Immature natural killer cell (primary cell): ENCODE measurements at regions not wholly inside any gene's neighbourhood (a gene's known extent, or its start where the extent isn't known, plus 50 kb on each side); places are given as distances from the start of the nearest gene placed in this dataset.

Source experiments
- DNase-seq, 3 donors: peaks; one replicate each; pipeline ENCODE4 v3.0.0; 2022; ENCODE audit warnings: mixed read lengths in 1 of 3
- H3K27ac Mint-ChIP-seq, 6 donors: one replicate each; pipeline ENCODE4 v1.8.0; 2020; ENCODE audit warnings: mixed read lengths in 6 of 6, mild to moderate bottlenecking in 5 of 6, inconsistent platforms in 4 of 6, moderate library complexity in 3 of 6
- H3K27me3 Mint-ChIP-seq, 3 donors: one replicate each; pipeline ENCODE4 v1.8.0; 2020 to 2021; ENCODE audit warnings: low read depth in 3 of 3, mild to moderate bottlenecking in 3 of 3, mixed read lengths in 3 of 3, moderate library complexity in 3 of 3, inconsistent platforms in 1 of 3
- H3K36me3 Mint-ChIP-seq, 3 donors: one replicate each; pipeline ENCODE4 v1.8.0; 2020; ENCODE audit warnings: mixed read lengths in 3 of 3, inconsistent platforms in 2 of 3, mild to moderate bottlenecking in 2 of 3
- H3K4me1 Mint-ChIP-seq, 2 donors: one replicate each; pipeline ENCODE4 v1.8.0; 2020; ENCODE audit warnings: inconsistent platforms in 2 of 2, mild to moderate bottlenecking in 2 of 2, mixed read lengths in 2 of 2, moderate library complexity in 1 of 2
- H3K4me3 Mint-ChIP-seq, 5 donors: one replicate each; pipeline ENCODE4 v1.8.0; 2020; ENCODE audit warnings: mild to moderate bottlenecking in 5 of 5, mixed read lengths in 5 of 5, inconsistent platforms in 3 of 5, moderate library complexity in 3 of 5
- H3K9me3 Mint-ChIP-seq, 6 donors: one replicate each; pipeline ENCODE4 v1.8.0; 2020; ENCODE audit warnings: mild to moderate bottlenecking in 6 of 6, mixed read lengths in 6 of 6, inconsistent platforms in 4 of 6, moderate library complexity in 3 of 6

DNA sequence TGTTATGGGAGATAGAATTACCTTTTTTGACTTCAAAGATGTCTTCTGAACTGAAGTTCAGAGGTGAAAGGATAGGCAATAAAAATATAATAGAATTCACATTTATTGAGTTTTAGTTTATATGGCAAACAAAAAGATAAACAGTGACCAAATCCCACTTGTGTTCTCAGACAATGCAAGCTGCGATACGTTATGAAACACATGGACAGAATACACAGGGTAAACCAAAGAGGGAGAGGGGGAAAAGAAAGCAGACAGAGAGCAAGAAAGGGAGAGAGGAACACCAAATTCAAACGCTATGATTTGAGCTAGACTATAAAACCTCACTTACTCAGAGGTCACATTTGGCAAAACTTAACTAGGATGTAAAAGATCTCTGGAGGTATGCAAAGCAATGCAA lies 238.2 kb upstream of the FLRT2 start:
- H3K4me1 Mint-ChIP-seq: peaks cover 2 to 4% of the 10 kb centered on the region in 2 donors
- H3K36me3 Mint-ChIP-seq: no peaks in the 10 kb centered on the region
- no peak overlapping the region for H3K4me3 Mint-ChIP-seq
- H3K9me3 Mint-ChIP-seq: peaks cover 0 to 6% (median under 1%) of the 10 kb centered on the region in 6 donors
- no peak overlapping the region for H3K27ac Mint-ChIP-seq
- H3K27me3 Mint-ChIP-seq: peaks cover 0 to 2% (median 0%) of the 10 kb centered on the region in 3 donors
- DNase-seq: no peak

GRCh38 chr14:85293612-85294234 lies 236.2 kb upstream of the FLRT2 start:
- H3K9me3 Mint-ChIP-seq: peaks cover 0 to 1% (median 0%) of the 10 kb centered on the region in 6 donors
- H3K27me3 Mint-ChIP-seq: no peaks in the 10 kb centered on the region
- no peak overlapping the region for H3K4me3 Mint-ChIP-seq
- H3K4me1 Mint-ChIP-seq: peaks cover 2 to 4% of the 10 kb centered on the region in 2 donors
- H3K36me3 Mint-ChIP-seq: no peaks in the 10 kb centered on the region
- no peak for DNase-seq
- H3K27ac Mint-ChIP-seq: no peak overlapping the region

DNA sequence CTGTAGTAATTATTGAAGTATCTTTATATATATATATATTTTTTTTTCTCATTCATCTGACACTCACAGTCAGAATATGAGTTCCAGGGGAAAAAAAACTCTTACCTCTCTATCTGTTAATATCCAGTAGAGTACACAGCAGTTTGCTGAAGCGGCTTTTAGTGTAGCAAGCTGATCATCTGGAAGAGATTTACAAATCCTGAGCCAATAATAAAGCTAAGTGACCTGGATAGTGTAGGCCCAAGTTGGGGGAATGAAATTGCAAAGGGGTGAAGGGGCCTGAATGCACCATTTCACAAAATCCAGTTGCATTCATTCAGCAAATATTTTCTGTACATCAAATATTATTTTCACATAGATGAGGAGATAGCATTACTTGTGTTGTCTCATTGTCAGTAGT lies 234.6 kb upstream of the FLRT2 start:
- no peaks in the 10 kb centered on the region for H3K27me3 Mint-ChIP-seq
- peaks cover 0 to 2% (median 0%) of the 10 kb centered on the region in 6 donors for H3K9me3 Mint-ChIP-seq
- H3K27ac Mint-ChIP-seq: no peak overlapping the region
- DNase-seq: no peak
- H3K4me3 Mint-ChIP-seq: no peak overlapping the region
- H3K36me3 Mint-ChIP-seq: no peaks in the 10 kb centered on the region
- peaks cover 2 to 11% of the 10 kb centered on the region in 2 donors for H3K4me1 Mint-ChIP-seq

DNA sequence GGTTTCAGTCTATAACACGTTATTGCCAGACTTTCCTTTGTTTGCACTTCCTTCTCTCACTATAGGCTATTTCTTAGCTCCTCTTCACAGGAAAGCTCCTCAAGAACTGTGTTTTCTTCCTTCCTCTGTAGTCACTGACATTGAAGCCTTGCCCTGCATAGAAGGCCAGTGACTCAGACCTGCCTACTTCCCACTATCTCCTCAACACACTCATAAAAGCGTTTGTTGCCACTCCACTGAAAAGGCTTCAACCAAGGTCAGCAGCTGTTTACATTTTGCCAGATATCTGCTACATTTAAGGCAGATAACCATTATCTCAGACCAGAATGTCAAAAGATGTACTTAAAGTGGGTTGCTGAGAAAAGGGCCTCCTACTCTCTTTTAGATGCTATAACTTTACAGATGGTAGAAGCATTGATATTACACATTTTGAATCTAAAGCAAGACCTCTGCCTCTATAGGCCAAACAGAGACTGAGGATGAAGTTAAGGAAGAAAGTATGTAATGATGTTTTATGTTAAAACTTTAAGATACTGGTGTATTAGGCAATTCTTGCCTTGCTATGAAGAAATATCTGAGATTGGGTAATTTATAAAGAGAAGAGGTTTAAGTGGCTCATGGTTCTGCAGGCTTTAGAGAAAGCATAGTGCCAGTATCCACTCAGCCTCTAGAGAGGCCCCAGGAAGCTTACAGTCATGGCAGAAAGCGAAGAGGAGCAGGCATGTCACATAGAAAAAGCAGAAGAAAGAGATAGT lies 233.3 kb upstream of the FLRT2 start:
- Mint-ChIP-seq H3K27me3 (no peaks in the 10 kb centered on the region), H3K27ac (no peak overlapping the region), H3K4me3 (no peak overlapping the region), H3K36me3 (no peaks in the 10 kb centered on the region), H3K4me1 (peaks cover 2 to 11% of the 10 kb centered on the region in 2 donors), H3K9me3 (peaks cover 0 to 2% (median 0%) of the 10 kb centered on the region in 6 donors)
- no peak for DNase-seq

DNA sequence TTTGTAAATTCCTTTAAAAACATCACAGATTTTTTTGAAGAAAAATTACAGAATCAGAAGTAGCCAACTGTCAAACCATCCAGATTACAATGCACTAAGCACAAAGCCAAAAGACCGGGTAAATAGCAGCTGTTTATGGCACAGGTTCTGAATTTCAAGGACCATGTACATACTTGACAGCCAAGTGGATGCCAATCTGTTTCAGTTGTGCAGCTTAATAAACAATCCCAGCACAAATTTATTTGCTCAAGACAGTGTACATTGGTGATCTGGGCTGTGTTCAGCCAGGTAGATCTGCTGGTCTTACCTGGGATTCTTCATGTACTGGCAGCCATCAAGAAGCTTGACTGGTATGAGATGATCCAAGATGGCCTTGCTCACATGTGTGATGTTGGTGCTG lies 229.8 kb upstream of the FLRT2 start:
- Mint-ChIP-seq H3K4me3 (no peak overlapping the region), H3K9me3 (peaks cover 0 to 2% (median 0%) of the 10 kb centered on the region in 6 donors), H3K4me1 (peaks cover 2 to 11% of the 10 kb centered on the region in 2 donors), H3K27ac (no peak overlapping the region), H3K36me3 (no peaks in the 10 kb centered on the region), H3K27me3 (peaks cover 0 to 1% (median 0%) of the 10 kb centered on the region in 3 donors)
- no peak for DNase-seq

- peaks cover 0 to 1% (median 0%) of the 10 kb centered on the region in 3 donors for H3K27me3 Mint-ChIP-seq
- no peak for DNase-seq
- H3K36me3 Mint-ChIP-seq: no peaks in the 10 kb centered on the region
- H3K27ac Mint-ChIP-seq: no peak overlapping the region
- H3K4me1 Mint-ChIP-seq: peaks cover 0 to 8% of the 10 kb centered on the region in 2 donors
- peaks cover 0 to 2% (median 0%) of the 10 kb centered on the region in 6 donors for H3K9me3 Mint-ChIP-seq
- no peak overlapping the region for H3K4me3 Mint-ChIP-seq
Observed at GRCh38 chr14:85301506-85301905, 228.4 kb upstream of the FLRT2 start.

- Mint-ChIP-seq H3K4me1 (peaks cover 22 to 24% of the 10 kb centered on the region in 2 donors), H3K27me3 (peaks cover 0 to 2% (median 1%) of the 10 kb centered on the region in 3 donors), H3K9me3 (peaks cover 0 to 7% (median 0%) of the 10 kb centered on the region in 6 donors), H3K36me3 (no peaks in the 10 kb centered on the region), H3K27ac (no peak overlapping the region), H3K4me3 (no peak overlapping the region)
- no peak for DNase-seq
Observed at GRCh38 chr14:85306024-85306423, 223.9 kb upstream of the FLRT2 start.

GRCh38 chr14:85308531-85309300 lies 221.2 kb upstream of the FLRT2 start:
- H3K9me3 Mint-ChIP-seq: peaks cover 0 to 7% (median 0%) of the 10 kb centered on the region in 6 donors
- H3K36me3 Mint-ChIP-seq: no peaks in the 10 kb centered on the region
- H3K27ac Mint-ChIP-seq: peak overlapping the region in 1 of 6 donors; percentile 84
- no peak for DNase-seq
- peaks cover 26 to 35% of the 10 kb centered on the region in 2 donors for H3K4me1 Mint-ChIP-seq
- peak overlapping the region in 3 of 5 donors; percentile 6 to 51 (median 31) for H3K4me3 Mint-ChIP-seq
- H3K27me3 Mint-ChIP-seq: peaks cover 0 to 2% (median 0%) of the 10 kb centered on the region in 3 donors

DNA sequence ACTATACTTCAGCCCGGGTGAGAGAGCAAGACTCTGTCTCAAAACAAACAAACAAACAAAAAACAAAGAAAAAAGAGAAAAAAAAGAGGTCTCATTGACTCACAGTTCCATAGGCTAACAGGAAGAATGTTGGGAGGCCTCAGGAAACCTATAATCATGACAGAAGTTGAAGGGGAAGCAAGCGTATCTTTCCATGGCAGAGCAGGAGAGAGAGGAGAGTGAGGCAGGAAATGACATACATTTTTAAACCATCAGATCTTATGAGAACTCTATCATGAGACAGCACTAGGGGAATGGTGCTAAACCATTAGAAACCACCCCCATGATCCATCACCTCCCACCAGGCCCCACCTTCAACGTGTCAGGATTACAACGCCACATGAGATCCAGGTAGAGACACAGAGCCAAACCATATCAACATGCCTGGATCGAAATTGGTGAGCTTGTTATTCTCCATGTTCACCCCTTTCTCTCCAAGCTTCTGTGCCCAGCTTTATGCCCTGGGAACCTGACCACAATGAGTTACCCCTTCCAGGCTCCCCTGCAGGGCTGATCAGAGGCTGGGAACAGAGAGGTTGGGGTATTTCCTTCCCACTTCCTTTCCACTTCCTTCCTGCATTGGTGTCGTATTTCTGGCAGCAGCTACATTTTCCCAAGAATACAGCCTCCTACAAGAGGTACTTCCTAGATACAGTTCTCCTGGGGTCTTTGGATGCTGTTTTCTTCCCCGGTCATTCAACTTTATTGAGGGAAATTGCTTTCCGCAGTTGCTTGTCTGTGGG lies 219.3 kb upstream of the FLRT2 start:
- peaks cover 26 to 35% of the 10 kb centered on the region in 2 donors for H3K4me1 Mint-ChIP-seq
- peaks cover 0 to 2% (median 0%) of the 10 kb centered on the region in 3 donors for H3K27me3 Mint-ChIP-seq
- no peak for DNase-seq
- H3K36me3 Mint-ChIP-seq: no peaks in the 10 kb centered on the region
- H3K9me3 Mint-ChIP-seq: peaks cover 0 to 8% (median 0%) of the 10 kb centered on the region in 6 donors
- peak overlapping the region in 2 of 5 donors; percentile 23 to 36 for H3K4me3 Mint-ChIP-seq
- no peak overlapping the region for H3K27ac Mint-ChIP-seq

DNA sequence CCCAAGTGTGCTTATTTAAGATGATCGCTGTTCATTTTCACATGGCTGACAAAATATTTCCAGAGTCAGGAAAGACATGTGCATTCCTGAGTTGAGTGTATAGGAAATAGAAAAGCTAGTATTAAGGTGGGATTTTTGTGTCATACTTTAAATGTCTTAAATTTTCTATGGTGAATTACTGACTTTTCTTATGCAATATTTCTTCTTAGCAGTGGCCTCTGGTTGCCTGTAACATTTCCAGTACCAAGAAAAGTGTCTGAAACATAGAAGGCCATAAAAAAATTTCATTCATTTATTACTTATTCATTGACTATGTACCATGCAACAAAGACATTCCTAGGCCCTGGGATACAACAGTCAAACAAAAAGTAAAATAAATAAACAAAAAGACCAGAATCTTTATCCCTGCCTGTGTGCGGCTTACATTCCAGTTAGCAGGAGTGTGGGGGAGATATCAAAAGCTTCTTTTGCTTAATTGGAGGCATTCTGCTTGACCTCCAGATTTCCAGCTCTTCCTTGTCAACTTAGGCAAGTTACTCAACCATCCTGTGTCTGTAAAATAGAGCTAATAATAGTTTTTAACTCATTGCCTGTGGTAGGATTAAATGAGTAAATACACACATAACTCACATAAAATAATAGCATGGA lies 216.3 kb upstream of the FLRT2 start:
- peaks cover 0 to 8% (median 0%) of the 10 kb centered on the region in 6 donors for H3K9me3 Mint-ChIP-seq
- no peak overlapping the region for H3K27ac Mint-ChIP-seq
- no peak for DNase-seq
- no peaks in the 10 kb centered on the region for H3K36me3 Mint-ChIP-seq
- no peak overlapping the region for H3K4me3 Mint-ChIP-seq
- peaks cover 0 to 2% (median 0%) of the 10 kb centered on the region in 3 donors for H3K27me3 Mint-ChIP-seq
- H3K4me1 Mint-ChIP-seq: peaks cover 26 to 41% of the 10 kb centered on the region in 2 donors

DNA sequence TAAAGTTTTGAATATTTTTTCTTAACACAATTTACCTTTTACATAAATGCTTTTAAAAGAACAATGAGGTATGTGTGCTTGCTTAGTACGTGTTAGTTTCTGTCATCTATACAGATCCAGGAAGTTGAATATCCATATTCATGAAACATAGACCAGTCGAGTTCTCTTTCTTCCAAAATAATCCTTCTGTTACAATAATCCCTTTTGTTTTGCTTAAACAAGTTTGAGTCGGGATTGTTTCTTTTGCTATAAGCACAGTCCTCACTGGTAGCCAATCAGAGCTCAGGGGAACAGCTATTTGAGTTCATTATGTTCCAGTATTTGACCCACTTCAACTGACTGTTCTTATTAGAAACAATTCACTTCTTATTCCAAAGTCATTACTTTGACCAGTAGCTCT lies 214.7 kb upstream of the FLRT2 start:
- H3K4me3 Mint-ChIP-seq: no peak overlapping the region
- H3K27me3 Mint-ChIP-seq: no peaks in the 10 kb centered on the region
- H3K36me3 Mint-ChIP-seq: no peaks in the 10 kb centered on the region
- H3K9me3 Mint-ChIP-seq: peaks cover 0 to 4% (median 0%) of the 10 kb centered on the region in 6 donors
- peaks cover 19 to 34% of the 10 kb centered on the region in 2 donors for H3K4me1 Mint-ChIP-seq
- no peak overlapping the region for H3K27ac Mint-ChIP-seq
- no peak for DNase-seq

- DNase-seq: no peak
- Mint-ChIP-seq H3K36me3 (no peaks in the 10 kb centered on the region), H3K4me3 (no peak overlapping the region), H3K9me3 (peaks cover 0 to 4% (median 0%) of the 10 kb centered on the region in 6 donors), H3K27me3 (no peaks in the 10 kb centered on the region), H3K27ac (no peak overlapping the region), H3K4me1 (peaks cover 14 to 32% of the 10 kb centered on the region in 2 donors)
Observed at GRCh38 chr14:85315733-85316290, 214.1 kb upstream of the FLRT2 start.
